HCT116 (cell line): ENCODE measurements at regions not wholly inside any gene's neighbourhood (a gene's known extent, or its start where the extent isn't known, plus 50 kb on each side); places are given as distances from the start of the nearest gene placed in this dataset.

Experiments
- CEBPB ChIP-seq: IDR thresholded peaks from 2 replicates; pipeline ENCODE4 v1.6.1; 2012; ENCODE audit warnings: low read depth
- CTCF ChIP-seq, 3 experiments: fragments of 200-600 bp in 1 of 3; sonication (generic) in 1 of 3; IDR thresholded peaks in 2 of 3; conservative IDR thresholded peaks in 1 of 3; 2 replicates each; pipeline ENCODE4 v1.5.1; 2012 to 2017; ENCODE audit warnings: low read depth in 2 of 3, low read length in 2 of 3, antibody characterized with exemption in 1 of 3, borderline replicate concordance in 1 of 3, control low read depth in 1 of 3, mild to moderate bottlenecking in 1 of 3, mixed read lengths in 1 of 3, mixed run types in 1 of 3, moderate library complexity in 1 of 3; ENCODE audit not compliant: insufficient read depth in 1 of 3
- EZH2 ChIP-seq: fragments of 200-600 bp; sonication (generic); IDR thresholded peaks from 2 replicates; pipeline ENCODE4 v1.6.1; 2017; ENCODE audit warnings: antibody characterized with exemption, mixed run types
- EZH2phosphoT487 ChIP-seq: fragments of 200-600 bp; IDR thresholded peaks from 2 replicates; pipeline ENCODE4 v1.6.1; 2018; ENCODE audit warnings: antibody characterized with exemption, borderline replicate concordance
- POLR2AphosphoS5 ChIP-seq: IDR thresholded peaks from 2 replicates; pipeline ENCODE4 v1.6.1; 2011; ENCODE audit warnings: mild to moderate bottlenecking, low read depth, low read length, moderate library complexity
- RAD21 ChIP-seq: IDR thresholded peaks from 2 replicates; pipeline ENCODE4 v1.6.1; 2012; ENCODE audit warnings: low read depth, mild to moderate bottlenecking
- YY1 ChIP-seq: IDR thresholded peaks from 2 replicates; pipeline ENCODE4 v1.6.1; 2011; ENCODE audit warnings: low read length, low read depth, moderate library complexity, mild to moderate bottlenecking; ENCODE audit not compliant: insufficient replicate concordance; ENCODE audit errors: extremely low read depth
- ZBTB33 ChIP-seq: IDR thresholded peaks from 2 replicates; pipeline ENCODE4 v1.6.1; 2011; ENCODE audit warnings: mild to moderate bottlenecking, low read length, moderate library complexity; ENCODE audit not compliant: insufficient replicate concordance; ENCODE audit errors: extremely low read depth

- TF ChIP-seq RAD21, result no peak
- TF ChIP-seq ZBTB33, result no peak
- TF ChIP-seq CTCF (IDR thresholded peaks at IDR 0.05 in 2 of 3, conservative IDR thresholded peaks at IDR 0.05 in 1 of 3; ENCODE audit: borderline replicate concordance in 1 of 3, insufficient read depth in 1 of 3, low read depth in 2 of 3, low read length in 2 of 3), result no peak
- no peak for TF ChIP-seq EZH2
- TF ChIP-seq CEBPB, result no peak
- no peak for TF ChIP-seq YY1
- no peak for TF ChIP-seq EZH2phosphoT487
- no peak for TF ChIP-seq POLR2AphosphoS5
Measured at GRCh38 chrX:10984213-10984612, 126.9 kb upstream of the HCCS start.
